WTC11 (cell line): ENCODE measurements at regions not wholly inside any gene's neighbourhood (a gene's known extent, or its start where the extent isn't known, plus 50 kb on each side); places are given as distances from the start of the nearest gene placed in this dataset.

ENCODE experiments used
- CREB1 ChIP-seq: sonication (generic); formaldehyde crosslinking; IDR thresholded peaks from 2 replicates; pipeline ENCODE4 v1.8.0; 2023; ENCODE audit warnings: mild to moderate bottlenecking, missing genetic modification reagents
- IRF2 ChIP-seq: sonication (generic); formaldehyde crosslinking; IDR thresholded peaks from 2 replicates; pipeline ENCODE4 v1.8.0; 2022; ENCODE audit warnings: low read depth, missing genetic modification reagents, borderline replicate concordance
- NFE2L1 ChIP-seq: sonication (generic); formaldehyde crosslinking; IDR thresholded peaks from 2 replicates; pipeline ENCODE4 v1.8.1; 2023; ENCODE audit warnings: missing genetic modification reagents
- SMAD3 ChIP-seq: sonication (generic); formaldehyde crosslinking; IDR thresholded peaks from 2 replicates; pipeline ENCODE4 v1.8.0; 2022; ENCODE audit warnings: missing genetic modification reagents, mild to moderate bottlenecking, borderline replicate concordance
- ZNF121 ChIP-seq: sonication (generic); formaldehyde crosslinking; IDR thresholded peaks from 2 replicates; pipeline ENCODE4 v1.8.0; 2023; ENCODE audit warnings: missing genetic modification reagents
- ZNF423 ChIP-seq: fragments of 250-450 bp; sonication (Bioruptor Pico); IDR thresholded peaks from 2 replicates; pipeline ENCODE4 v2.1.2; 2022; ENCODE audit warnings: mild to moderate bottlenecking, moderate library complexity
- TF ChIP-seq, protein P1 (sequence below): fragments of 200-600 bp; IDR thresholded peaks from 2 replicates; pipeline ENCODE4 v1.8.0; 2022; ENCODE audit warnings: antibody characterized with exemption
- TF ChIP-seq, protein P2 (sequence below): sonication (generic); formaldehyde crosslinking; IDR thresholded peaks from 2 replicates; pipeline ENCODE4 v1.8.1; 2023; ENCODE audit warnings: mild to moderate bottlenecking, missing genetic modification reagents, moderate library complexity
- TF ChIP-seq, protein P3 (sequence below): sonication (generic); formaldehyde crosslinking; IDR thresholded peaks from 2 replicates; pipeline ENCODE4 v1.8.1; 2022; ENCODE audit warnings: low read depth, missing genetic modification reagents, borderline replicate concordance
- TF ChIP-seq, protein P4 (sequence below): sonication (generic); formaldehyde crosslinking; IDR thresholded peaks from 2 replicates; pipeline ENCODE4 v1.8.0; 2022; ENCODE audit warnings: missing genetic modification reagents
- TF ChIP-seq, protein P5 (sequence below): sonication (generic); formaldehyde crosslinking; conservative IDR thresholded peaks from 2 replicates; pipeline ENCODE4 v1.8.1; 2023; ENCODE audit warnings: mild to moderate bottlenecking, low read depth, missing genetic modification reagents, moderate library complexity
- TF ChIP-seq, protein P6 (sequence below): sonication (generic); formaldehyde crosslinking; IDR thresholded peaks from 2 replicates; pipeline ENCODE4 v1.8.1; 2022; ENCODE audit warnings: missing genetic modification reagents, borderline replicate concordance

DNA sequence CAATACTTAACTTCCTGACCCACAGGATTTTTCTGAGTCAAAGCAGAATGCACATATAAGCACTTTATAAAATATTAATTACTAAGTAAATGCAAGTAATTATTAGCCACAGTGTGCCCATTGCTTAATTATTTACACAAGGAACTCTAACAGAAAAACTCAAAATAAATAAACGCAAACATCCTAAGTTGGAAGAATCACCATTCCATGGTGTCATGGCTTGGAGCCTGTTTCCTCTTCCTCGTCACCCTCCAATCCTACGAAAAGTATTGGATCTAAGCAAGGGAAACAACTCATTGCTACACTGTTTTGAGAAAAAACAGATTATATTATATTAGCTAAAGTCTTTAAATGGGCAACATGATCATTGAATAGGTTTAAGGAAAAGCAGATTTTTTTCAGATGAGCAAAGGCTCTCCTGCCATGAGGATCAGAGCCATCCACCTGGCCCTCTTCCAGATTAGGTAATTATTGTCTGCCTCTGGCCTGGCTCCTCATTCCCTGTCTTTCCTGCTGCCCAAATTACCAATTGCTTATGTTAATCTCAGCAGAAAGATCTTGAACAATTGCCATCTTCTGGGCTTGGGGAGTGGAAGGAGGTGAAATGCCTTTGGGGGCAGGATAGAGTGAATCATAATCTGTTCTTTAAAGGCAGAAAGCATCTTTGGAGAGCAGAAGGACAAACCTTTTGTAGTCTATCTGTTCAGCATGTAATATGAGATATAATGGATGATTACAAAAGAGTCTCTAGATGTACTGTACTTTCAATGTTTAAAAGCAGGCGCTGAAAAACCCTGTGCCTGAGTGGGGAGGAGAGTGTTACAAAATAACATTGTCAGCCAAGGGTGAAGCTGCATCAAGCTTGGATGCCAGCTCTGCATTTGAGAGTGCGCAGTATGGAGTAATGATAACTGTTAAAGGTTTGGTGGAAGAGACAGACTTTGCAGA lies 121.2 kb downstream of the DUSP10 start:
- TF ChIP-seq, protein P1, sequence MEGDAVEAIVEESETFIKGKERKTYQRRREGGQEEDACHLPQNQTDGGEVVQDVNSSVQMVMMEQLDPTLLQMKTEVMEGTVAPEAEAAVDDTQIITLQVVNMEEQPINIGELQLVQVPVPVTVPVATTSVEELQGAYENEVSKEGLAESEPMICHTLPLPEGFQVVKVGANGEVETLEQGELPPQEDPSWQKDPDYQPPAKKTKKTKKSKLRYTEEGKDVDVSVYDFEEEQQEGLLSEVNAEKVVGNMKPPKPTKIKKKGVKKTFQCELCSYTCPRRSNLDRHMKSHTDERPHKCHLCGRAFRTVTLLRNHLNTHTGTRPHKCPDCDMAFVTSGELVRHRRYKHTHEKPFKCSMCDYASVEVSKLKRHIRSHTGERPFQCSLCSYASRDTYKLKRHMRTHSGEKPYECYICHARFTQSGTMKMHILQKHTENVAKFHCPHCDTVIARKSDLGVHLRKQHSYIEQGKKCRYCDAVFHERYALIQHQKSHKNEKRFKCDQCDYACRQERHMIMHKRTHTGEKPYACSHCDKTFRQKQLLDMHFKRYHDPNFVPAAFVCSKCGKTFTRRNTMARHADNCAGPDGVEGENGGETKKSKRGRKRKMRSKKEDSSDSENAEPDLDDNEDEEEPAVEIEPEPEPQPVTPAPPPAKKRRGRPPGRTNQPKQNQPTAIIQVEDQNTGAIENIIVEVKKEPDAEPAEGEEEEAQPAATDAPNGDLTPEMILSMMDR, result no peak
- TF ChIP-seq, protein P2, sequence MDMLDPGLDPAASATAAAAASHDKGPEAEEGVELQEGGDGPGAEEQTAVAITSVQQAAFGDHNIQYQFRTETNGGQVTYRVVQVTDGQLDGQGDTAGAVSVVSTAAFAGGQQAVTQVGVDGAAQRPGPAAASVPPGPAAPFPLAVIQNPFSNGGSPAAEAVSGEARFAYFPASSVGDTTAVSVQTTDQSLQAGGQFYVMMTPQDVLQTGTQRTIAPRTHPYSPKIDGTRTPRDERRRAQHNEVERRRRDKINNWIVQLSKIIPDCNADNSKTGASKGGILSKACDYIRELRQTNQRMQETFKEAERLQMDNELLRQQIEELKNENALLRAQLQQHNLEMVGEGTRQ (CRISPR knock-in tag), result no peak
- no peak for TF ChIP-seq CREB1
- no peak for TF ChIP-seq ZNF121
- TF ChIP-seq ZNF423 (CRISPR knock-in tag), result no peak
- no peak for TF ChIP-seq NFE2L1
- no peak for TF ChIP-seq IRF2
- TF ChIP-seq, protein P3, sequence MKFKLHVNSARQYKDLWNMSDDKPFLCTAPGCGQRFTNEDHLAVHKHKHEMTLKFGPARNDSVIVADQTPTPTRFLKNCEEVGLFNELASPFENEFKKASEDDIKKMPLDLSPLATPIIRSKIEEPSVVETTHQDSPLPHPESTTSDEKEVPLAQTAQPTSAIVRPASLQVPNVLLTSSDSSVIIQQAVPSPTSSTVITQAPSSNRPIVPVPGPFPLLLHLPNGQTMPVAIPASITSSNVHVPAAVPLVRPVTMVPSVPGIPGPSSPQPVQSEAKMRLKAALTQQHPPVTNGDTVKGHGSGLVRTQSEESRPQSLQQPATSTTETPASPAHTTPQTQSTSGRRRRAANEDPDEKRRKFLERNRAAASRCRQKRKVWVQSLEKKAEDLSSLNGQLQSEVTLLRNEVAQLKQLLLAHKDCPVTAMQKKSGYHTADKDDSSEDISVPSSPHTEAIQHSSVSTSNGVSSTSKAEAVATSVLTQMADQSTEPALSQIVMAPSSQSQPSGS, result no peak
- no peak for TF ChIP-seq SMAD3
- TF ChIP-seq, protein P4, sequence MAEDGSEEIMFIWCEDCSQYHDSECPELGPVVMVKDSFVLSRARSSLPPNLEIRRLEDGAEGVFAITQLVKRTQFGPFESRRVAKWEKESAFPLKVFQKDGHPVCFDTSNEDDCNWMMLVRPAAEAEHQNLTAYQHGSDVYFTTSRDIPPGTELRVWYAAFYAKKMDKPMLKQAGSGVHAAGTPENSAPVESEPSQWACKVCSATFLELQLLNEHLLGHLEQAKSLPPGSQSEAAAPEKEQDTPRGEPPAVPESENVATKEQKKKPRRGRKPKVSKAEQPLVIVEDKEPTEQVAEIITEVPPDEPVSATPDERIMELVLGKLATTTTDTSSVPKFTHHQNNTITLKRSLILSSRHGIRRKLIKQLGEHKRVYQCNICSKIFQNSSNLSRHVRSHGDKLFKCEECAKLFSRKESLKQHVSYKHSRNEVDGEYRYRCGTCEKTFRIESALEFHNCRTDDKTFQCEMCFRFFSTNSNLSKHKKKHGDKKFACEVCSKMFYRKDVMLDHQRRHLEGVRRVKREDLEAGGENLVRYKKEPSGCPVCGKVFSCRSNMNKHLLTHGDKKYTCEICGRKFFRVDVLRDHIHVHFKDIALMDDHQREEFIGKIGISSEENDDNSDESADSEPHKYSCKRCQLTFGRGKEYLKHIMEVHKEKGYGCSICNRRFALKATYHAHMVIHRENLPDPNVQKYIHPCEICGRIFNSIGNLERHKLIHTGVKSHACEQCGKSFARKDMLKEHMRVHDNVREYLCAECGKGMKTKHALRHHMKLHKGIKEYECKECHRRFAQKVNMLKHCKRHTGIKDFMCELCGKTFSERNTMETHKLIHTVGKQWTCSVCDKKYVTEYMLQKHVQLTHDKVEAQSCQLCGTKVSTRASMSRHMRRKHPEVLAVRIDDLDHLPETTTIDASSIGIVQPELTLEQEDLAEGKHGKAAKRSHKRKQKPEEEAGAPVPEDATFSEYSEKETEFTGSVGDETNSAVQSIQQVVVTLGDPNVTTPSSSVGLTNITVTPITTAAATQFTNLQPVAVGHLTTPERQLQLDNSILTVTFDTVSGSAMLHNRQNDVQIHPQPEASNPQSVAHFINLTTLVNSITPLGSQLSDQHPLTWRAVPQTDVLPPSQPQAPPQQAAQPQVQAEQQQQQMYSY (CRISPR knock-in tag), result no peak
- TF ChIP-seq, protein P5, sequence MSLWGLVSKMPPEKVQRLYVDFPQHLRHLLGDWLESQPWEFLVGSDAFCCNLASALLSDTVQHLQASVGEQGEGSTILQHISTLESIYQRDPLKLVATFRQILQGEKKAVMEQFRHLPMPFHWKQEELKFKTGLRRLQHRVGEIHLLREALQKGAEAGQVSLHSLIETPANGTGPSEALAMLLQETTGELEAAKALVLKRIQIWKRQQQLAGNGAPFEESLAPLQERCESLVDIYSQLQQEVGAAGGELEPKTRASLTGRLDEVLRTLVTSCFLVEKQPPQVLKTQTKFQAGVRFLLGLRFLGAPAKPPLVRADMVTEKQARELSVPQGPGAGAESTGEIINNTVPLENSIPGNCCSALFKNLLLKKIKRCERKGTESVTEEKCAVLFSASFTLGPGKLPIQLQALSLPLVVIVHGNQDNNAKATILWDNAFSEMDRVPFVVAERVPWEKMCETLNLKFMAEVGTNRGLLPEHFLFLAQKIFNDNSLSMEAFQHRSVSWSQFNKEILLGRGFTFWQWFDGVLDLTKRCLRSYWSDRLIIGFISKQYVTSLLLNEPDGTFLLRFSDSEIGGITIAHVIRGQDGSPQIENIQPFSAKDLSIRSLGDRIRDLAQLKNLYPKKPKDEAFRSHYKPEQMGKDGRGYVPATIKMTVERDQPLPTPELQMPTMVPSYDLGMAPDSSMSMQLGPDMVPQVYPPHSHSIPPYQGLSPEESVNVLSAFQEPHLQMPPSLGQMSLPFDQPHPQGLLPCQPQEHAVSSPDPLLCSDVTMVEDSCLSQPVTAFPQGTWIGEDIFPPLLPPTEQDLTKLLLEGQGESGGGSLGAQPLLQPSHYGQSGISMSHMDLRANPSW (CRISPR knock-in tag), result no peak
- TF ChIP-seq, protein P6, sequence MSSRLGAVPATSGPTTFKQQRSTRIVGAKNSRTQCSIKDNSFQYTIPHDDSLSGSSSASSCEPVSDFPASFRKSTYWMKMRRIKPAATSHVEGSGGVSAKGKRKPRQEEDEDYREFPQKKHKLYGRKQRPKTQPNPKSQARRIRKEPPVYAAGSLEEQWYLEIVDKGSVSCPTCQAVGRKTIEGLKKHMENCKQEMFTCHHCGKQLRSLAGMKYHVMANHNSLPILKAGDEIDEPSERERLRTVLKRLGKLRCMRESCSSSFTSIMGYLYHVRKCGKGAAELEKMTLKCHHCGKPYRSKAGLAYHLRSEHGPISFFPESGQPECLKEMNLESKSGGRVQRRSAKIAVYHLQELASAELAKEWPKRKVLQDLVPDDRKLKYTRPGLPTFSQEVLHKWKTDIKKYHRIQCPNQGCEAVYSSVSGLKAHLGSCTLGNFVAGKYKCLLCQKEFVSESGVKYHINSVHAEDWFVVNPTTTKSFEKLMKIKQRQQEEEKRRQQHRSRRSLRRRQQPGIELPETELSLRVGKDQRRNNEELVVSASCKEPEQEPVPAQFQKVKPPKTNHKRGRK, result no peak
